C4-2B (cell line): ENCODE measurements at regions not wholly inside any gene's neighbourhood (a gene's known extent, or its start where the extent isn't known, plus 50 kb on each side); places are given as distances from the start of the nearest gene placed in this dataset.

Source experiments
- CTCF ChIP-seq: fragments of 450-650 bp; conservative IDR thresholded peaks from 2 replicates; pipeline ENCODE4 v1.5.1; 2017; ENCODE audit warnings: mild to moderate bottlenecking
- ZFX ChIP-seq: fragments of 450-650 bp; IDR thresholded peaks from 2 replicates; pipeline ENCODE4 v1.6.1; 2017

- TF ChIP-seq CTCF (no peak), ZFX (no peak)
Observed at GRCh38 chr12:113643177-113643974, 171.7 kb upstream of the LHX5 start.
